Stomach (tissue), 4 donors: ENCODE measurements at regions not wholly inside any gene's neighbourhood (a gene's known extent, or its start where the extent isn't known, plus 50 kb on each side); places are given as distances from the start of the nearest gene placed in this dataset.

Experiments used
- EP300 ChIP-seq: sonication (generic); formaldehyde crosslinking; IDR thresholded peaks from one replicate; pipeline ENCODE4 v1.6.1; 2017; ENCODE audit warnings: antibody characterized with exemption
- TF ChIP-seq, protein P1 (sequence below), 7 experiments: fragments of 450-650 bp in 4 of 7; fragments of 200-600 bp in 3 of 7; sonication (generic) in 3 of 7; IDR thresholded peaks; one replicate each; pipeline ENCODE4 v1.5.1; 2016 to 2019; ENCODE audit warnings: antibody characterized with exemption in 7 of 7, control low read depth in 2 of 7, mild to moderate bottlenecking in 1 of 7

DNA sequence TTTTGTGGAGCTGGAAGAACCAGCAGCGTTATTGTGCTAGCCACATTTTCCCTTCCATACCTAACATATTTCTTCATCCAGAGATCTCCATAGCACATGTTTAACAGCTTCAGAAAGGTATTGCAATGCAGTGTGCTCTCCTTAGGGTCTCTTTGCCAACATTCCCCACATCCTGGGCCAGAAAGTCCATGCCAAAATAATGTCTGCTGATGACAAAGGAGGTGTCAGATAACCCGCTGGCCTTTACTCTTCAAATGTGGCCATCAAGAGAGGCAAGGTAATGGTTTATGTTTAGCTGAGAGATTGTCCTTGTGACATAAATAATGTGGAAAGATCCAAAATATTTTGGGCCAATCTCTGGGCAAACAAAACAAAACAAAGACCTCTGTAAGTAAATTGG is 1027.7 kb downstream of the NLGN4Y start:
- TF ChIP-seq, protein P1, sequence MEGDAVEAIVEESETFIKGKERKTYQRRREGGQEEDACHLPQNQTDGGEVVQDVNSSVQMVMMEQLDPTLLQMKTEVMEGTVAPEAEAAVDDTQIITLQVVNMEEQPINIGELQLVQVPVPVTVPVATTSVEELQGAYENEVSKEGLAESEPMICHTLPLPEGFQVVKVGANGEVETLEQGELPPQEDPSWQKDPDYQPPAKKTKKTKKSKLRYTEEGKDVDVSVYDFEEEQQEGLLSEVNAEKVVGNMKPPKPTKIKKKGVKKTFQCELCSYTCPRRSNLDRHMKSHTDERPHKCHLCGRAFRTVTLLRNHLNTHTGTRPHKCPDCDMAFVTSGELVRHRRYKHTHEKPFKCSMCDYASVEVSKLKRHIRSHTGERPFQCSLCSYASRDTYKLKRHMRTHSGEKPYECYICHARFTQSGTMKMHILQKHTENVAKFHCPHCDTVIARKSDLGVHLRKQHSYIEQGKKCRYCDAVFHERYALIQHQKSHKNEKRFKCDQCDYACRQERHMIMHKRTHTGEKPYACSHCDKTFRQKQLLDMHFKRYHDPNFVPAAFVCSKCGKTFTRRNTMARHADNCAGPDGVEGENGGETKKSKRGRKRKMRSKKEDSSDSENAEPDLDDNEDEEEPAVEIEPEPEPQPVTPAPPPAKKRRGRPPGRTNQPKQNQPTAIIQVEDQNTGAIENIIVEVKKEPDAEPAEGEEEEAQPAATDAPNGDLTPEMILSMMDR (IDR thresholded peaks at IDR 0.05): no peak
- TF ChIP-seq EP300: no peak
